ENCODE measurements at regions not wholly inside any gene's neighbourhood (a gene's known extent, or its start where the extent isn't known, plus 50 kb on each side); places are given as distances from the start of the nearest gene placed in this dataset.

DNA sequence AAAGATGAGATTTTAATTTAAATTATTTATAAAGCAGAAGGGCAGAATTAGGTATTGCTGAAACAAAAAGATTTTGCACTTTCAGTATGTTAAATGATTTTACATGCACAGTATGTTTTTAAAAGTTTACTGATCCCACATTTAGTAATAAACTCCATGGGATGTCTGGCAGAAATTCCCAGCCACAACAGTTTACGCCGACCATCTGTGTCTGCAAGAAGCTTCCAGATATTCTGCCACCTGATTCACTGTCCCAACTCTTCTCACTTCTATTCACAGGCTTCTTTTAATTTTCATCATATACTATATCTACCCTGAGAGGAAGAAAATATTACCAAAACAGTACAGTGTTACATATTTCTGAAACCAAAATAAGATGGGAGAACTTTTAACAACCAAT, 115.8 kb upstream of the IQCM start:
- no peak for DNase-seq

DNA sequence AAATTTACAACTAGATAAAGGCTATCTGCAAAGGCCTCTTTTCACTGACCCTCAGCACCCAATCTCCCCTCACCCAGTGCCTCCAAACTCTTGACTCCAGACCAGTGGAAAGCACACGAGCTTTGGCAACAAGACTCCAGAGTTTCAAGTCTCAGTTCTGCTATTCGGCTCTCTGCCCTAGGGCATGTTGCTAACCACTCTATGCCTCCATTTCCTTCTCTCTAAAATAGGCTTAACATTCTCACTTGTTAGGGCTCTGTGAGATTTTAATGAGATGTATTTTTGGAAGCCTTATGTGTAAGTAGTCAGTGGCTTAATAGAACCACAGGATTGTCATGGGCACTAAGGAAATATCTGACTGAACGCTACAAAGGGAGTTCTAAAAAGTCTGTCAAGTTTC, 116.5 kb upstream of the IQCM start:
- DNase-seq, result no peak

GRCh38 chr4:149933120-149933519, 117.5 kb upstream of the IQCM start:
- DNase-seq, result no peak

DNA sequence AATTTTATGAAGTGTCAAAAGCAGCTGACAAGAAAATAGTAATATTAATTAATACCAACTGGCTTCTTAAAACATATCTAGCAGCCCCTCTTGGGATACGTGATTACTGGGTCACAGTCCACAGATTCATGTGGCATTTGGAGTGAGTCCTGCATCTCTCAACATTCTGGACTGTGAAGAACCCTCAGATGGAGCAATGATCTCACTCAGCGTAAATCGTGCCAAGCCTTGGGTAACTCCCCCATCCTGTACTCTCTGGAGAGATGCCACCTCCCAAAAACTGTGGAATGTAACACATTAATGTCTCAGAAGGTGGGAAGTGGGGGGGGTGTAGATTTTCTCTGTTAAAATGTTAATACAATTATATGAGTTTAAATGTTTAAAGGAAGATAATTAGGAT, 118.2 kb upstream of the IQCM start:
- no peak for DNase-seq

GRCh38 chr4:149949381-149949780, 128.9 kb upstream of the DCLK2 start:
- no peak for DNase-seq

DNA sequence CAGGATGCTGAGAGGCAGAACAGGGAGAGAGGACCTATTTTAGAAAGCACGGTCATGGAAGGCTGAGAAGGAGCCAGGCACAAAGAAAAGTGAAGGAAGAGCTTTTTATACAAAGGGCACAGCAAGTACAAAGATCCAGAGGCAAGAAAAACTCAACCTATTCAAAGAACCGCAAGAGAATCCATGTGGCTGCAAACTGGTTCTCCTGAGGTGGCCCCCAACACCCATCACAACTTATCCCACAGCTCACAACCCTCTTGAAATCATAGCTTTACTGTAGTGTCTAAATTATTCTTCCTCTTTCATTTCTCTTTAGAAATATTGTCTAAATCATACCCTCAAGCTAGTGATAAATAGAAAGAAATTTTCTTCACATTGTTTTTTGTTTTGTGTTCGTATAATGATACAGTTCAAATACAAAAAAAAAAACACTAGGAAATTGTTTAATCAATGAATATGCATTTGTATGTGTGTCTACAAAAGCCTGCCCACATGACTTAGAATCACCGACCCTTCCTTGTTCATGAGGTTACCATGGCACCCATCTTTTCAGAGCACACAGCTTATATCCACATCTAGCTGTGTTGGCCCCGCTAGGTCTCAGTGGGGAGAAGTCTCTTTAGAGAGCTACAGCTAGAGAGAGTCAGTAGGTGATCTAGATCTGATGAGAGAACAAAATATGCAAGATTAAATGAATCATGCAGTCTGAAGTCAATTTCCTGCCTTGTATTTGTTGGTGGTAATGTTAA, 126.9 kb upstream of the DCLK2 start:
- DNase-seq, result no peak

DNA sequence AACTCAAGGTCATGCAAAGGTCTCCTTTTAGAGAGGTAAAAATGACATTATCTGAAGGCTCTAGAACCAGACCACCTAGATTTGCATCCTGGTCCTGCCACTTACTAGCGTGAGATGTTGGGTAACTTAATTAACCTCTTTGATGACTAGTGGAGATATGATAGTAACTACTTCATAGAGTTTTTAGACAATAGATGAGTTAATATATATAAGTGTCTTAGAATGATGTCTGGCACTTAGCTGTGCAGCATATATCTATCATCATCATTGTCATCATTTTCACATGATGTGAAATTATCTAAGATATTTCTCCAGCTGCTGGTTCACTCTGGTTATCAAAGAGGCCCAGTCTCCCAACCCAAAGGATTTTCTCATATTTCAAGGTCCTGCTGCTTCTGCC, 126.1 kb upstream of the DCLK2 start:
- DNase-seq, result no peak

- no peak for DNase-seq
Observed at GRCh38 chr4:149952716-149953115, 125.5 kb upstream of the DCLK2 start.

DNA sequence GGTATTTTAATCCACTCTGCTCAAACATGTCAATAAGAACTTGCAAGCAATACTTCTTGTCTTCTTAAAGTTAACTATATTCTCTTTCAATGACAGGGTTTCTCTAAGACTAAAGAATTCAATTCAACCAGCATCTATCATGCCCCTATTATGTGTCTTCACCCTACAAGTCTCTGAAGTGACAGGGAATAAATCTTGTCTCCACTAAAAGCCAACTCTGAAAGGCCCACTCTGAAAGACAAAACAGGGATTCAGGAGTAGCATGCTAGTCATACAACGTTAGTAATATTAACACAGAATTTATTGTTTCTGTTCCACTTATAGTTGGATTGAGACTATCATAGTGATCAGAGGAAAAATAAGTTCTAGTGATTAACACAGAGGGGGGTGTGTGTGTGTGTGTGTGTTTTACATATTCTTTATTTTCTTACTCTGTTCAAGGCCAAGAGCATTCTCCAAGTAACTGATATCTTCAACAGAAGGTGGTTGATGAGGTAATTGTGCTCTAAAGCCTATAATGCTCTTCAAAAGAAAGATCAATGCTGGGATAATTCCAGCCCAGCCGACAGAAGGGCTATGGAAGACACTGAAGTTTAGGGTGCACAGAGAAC, 122.4 kb upstream of the DCLK2 start:
- no peak for DNase-seq

DNA sequence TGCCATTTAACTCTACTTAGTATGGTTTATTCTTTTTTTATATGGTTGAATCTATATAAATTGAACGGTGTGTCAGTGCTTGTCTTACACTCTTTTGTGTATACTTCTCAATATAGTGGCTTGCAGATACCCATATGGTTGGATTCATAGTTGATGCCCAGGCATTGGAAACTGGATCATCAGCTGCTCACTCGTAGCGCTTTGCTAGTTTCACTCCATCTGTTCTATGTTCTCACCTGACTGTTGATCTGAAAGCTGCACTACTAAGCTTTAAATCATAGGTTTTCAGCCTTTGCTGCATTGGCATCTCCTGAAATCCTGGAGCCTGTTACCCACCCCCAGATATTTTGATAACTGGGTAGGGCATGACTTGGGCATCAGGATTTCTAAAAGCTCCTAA, 121.6 kb upstream of the DCLK2 start:
- no peak for DNase-seq

DNA sequence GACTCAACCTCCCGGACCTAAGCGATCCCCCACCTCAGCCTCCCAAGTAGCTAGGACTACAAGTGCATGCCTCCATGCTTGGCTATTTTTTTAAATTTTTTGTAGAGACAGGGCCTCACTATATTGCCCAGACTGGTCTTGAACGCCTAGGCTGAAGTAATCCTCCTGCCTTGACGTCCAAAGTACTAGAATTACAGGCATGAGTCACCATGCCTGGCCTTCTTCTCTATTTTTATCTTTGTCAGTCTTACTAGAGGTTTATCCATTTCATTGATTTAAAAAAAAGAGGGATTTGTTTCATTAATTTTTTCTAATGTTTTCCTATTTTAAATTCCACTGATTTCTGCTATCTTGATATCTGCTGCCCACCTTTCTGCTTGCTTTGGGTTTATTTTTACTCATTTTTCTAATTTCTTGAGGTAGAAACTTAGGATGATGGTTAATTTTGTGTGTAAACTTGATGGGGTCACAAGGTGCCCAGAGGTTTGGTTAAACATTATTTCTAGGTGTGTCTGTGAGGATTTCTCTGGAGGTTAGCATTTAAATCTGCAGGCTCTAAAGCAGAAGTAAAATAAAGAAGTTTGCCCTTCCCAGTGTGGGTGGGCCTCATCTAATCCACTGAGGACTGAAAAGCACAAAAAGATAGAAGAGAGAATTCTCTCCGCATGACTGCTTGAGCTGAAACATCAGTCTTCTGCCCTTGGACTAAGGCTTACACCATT, 116.2 kb upstream of the DCLK2 start:
- no peak for DNase-seq

DNA sequence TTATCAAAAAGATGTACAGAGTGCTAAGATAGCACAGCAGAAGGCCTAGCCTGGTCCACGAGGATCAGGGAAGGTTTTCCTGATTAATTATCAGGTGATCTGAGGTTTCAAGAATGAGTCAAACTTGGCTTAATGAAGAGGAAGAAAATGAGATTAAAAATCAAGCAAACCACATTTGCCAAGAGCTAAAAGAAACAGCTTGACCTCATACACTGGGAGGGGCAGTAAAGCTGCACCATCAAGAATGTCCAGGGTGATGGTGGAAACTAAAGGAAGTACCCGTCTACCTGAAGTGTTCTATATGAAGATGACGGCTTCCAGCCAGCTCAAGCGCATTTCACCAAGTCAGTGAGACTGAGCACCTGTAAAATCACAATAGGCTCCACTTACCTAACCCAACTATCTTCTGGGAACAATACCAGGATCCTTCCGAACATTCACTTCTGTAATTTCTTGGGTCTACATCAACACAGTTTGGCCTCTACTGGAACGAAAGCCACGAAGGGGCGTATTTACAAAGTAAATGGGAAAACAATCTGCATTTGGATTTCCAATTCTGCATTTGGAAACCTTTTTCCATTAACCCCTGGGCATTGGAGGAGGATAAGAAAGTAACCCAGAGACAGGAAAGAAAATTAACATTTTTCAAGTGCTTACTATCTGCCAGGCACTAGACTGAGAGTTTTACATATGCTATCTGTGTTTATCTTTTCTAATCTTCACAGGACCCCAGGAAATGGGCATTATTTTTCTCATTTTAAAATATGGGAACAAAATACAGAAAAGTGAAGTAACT, 114.0 kb upstream of the DCLK2 start:
- DNase-seq, result no peak

DNA sequence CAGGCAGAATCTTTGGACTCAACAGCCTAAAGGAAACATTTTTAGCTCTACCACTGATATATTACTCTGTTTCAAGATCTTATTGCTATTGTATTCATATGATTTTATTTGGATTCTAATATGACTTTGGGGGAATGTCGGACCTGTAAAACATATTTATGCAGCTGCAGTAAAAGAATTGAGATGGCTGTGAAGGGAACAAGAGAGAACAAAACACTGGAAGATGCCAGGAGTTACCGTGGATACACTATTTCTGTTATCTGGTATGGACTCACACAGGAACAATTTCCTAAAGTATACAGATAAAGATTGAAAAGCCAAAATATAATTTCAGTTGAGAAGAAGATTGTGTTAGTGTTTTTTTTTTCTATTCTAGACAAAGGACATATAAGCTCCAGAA, 113.0 kb upstream of the DCLK2 start:
- DNase-seq, result no peak

- peak; percentile 8 for DNase-seq
Observed at GRCh38 chr4:149972407-149972806, 105.8 kb upstream of the DCLK2 start.

GRCh38 chr4:149973181-149973580, 105.1 kb upstream of the DCLK2 start:
- peak; percentile 33 for DNase-seq

- no peak for DNase-seq
Observed at GRCh38 chr4:149975172-149975571, 103.1 kb upstream of the DCLK2 start.

- no peak for DNase-seq
Observed at GRCh38 chr4:149980121-149980682, 98.0 kb upstream of the DCLK2 start.

DNA sequence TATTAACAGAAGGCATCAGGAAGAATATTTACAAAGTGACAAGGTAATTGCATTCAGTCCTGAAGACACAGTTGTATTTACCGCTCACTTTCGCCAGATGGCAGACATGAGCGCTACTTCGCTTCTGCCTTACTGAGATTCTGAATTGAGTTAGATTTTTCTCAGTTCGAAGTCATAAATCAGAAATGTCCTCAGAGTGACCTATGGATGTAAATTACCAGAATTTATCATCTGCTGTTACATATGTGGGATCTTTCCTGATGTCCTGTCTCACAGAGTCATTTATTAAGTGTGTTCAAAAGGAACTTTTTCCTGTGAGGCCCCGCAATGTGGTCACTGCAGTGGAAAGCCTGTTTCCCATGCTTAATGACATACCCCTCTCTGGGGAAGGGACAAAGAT, 97.3 kb upstream of the DCLK2 start:
- DNase-seq, result no peak

DNA sequence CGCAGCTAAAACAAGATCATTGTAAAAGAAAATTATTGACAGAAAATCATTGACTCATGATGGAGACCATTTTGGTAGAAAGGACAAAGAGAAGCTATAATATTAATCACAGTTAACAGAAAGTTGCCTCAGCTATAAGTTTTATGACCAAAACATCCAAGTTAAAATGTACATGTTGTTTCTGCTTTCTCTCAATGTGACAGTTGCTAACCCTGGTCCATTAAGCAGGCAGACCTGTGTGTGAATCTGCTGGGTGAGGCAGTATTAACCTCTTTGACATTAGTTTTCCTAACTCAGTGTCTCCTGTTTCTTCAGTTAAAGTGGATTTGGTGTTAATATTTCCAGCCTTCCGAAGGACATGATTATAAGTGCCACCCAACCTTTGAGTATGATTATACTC, 94.8 kb upstream of the DCLK2 start:
- DNase-seq, result no peak

DNA sequence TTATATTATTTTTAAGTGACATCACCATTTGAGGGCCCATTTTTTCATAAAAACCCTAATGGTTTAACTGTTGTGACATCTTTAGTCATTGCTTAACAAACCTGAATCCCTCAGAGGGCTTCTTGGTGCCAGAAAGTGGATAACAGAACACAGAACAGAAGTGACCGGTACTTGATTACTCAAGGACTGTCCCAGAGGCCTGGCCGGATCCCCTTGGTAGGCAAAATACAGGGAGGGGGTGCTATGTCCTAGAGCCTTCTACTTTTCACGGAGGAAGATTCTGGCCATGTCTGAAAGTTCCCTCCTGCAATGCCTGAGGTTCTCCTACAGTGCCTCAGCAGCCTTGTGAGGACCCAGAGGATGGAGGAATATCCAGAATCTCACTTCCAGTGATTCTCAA, 94.3 kb upstream of the DCLK2 start:
- DNase-seq, result no peak

DNA sequence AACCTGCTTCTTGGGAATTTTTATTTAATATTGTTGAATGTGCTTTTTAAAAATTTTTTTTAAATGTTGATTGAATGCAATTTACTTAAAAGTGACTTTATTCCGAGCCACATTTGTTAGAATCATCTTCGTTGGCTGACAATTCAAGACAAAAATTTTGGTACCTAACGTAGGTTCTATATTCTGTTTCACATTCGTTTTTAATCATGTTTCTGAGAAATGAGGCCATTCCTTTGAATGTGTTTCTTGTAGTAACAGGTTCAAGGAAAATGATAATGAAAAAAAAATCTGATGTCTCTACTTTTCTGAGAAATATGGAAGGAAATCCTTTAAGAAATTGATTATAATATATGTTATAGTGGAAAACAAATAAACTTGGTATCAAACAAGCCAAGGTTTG, 92.3 kb upstream of the DCLK2 start:
- no peak for DNase-seq

- no peak for DNase-seq
Observed at GRCh38 chr4:149986917-149987316, 91.3 kb upstream of the DCLK2 start.

Data from NCI-H526 treated with DMSO at 0.1 percent for 48 hours (cell line).